ENCODE measurements at regions not wholly inside any gene's neighbourhood (a gene's known extent, or its start where the extent isn't known, plus 50 kb on each side); places are given as distances from the start of the nearest gene placed in this dataset.

DNA sequence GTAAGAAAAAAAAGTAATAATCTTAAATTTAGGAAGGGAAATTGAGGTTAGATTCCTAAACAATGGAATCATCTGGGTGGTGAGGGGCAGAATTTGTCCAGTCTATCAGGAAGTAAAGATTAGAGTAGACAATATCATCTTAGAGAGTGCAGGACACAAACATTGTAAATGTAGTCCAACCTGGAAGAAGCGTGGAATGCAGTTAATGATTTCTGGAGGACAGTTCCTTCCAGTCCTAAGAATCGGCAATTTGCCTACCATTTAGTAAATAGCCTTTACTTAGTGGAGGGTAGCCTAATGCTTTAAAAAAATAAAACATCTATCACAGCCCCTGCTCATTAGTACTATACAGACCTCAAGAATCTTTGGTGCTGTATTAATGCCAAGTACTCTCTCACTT is 147.5 kb upstream of the TTC29 start:
- H3K27ac ChIP-seq: no peak overlapping the region
- H3K9me3 ChIP-seq: no peaks in the 10 kb centered on the region
- no peaks in the 10 kb centered on the region for H3K36me3 ChIP-seq
- no peak for TF ChIP-seq POLR2A (IDR thresholded peaks at IDR 0.05)
- TF ChIP-seq, protein P1, sequence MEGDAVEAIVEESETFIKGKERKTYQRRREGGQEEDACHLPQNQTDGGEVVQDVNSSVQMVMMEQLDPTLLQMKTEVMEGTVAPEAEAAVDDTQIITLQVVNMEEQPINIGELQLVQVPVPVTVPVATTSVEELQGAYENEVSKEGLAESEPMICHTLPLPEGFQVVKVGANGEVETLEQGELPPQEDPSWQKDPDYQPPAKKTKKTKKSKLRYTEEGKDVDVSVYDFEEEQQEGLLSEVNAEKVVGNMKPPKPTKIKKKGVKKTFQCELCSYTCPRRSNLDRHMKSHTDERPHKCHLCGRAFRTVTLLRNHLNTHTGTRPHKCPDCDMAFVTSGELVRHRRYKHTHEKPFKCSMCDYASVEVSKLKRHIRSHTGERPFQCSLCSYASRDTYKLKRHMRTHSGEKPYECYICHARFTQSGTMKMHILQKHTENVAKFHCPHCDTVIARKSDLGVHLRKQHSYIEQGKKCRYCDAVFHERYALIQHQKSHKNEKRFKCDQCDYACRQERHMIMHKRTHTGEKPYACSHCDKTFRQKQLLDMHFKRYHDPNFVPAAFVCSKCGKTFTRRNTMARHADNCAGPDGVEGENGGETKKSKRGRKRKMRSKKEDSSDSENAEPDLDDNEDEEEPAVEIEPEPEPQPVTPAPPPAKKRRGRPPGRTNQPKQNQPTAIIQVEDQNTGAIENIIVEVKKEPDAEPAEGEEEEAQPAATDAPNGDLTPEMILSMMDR (IDR thresholded peaks at IDR 0.05): no peak
- no peak overlapping the region for H3K4me3 ChIP-seq
- DNase-seq: no peak
- no peaks in the 10 kb centered on the region for H3K4me1 ChIP-seq
- no peaks in the 10 kb centered on the region for H3K27me3 ChIP-seq

DNA sequence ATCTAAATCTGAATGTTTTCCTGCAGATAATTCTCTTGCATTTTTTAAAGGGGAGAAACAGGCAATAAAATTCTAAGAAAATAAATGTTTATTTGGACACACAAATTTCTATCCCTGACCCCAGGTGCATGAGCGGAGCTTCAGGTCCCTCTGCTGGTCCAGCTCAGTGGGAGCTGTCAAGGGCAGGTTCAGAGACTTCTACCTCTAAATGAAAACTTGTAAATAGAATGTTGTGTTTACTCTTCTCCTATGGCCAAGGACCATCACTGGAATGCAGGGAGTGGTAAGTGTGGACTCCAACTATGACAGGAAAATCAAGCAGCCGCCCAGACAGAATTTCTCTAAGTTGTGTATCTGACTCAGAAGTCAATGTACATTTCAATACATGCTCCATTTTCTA is 148.6 kb upstream of the TTC29 start:
- no peak for TF ChIP-seq POLR2A (IDR thresholded peaks at IDR 0.05)
- TF ChIP-seq, protein P1 (IDR thresholded peaks at IDR 0.05): no peak
- DNase-seq: no peak
- H3K27ac ChIP-seq: no peak overlapping the region
- no peaks in the 10 kb centered on the region for H3K9me3 ChIP-seq
- H3K27me3 ChIP-seq: no peaks in the 10 kb centered on the region
- H3K36me3 ChIP-seq: no peaks in the 10 kb centered on the region
- no peak overlapping the region for H3K4me3 ChIP-seq
- no peaks in the 10 kb centered on the region for H3K4me1 ChIP-seq

GRCh38 chr4:147096667-147097604 is 151.3 kb upstream of the TTC29 start:
- no peak for DNase-seq
- TF ChIP-seq, protein P1 (IDR thresholded peaks at IDR 0.05): peak; percentile 28 to 83 (median 76)
- TF ChIP-seq POLR2A (IDR thresholded peaks at IDR 0.05): no peak
- Histone ChIP-seq H3K27me3 (no peaks in the 10 kb centered on the region), H3K27ac (no peak overlapping the region), H3K36me3 (no peaks in the 10 kb centered on the region), H3K4me3 (no peak overlapping the region), H3K4me1 (no peaks in the 10 kb centered on the region), H3K9me3 (no peaks in the 10 kb centered on the region)

DNA sequence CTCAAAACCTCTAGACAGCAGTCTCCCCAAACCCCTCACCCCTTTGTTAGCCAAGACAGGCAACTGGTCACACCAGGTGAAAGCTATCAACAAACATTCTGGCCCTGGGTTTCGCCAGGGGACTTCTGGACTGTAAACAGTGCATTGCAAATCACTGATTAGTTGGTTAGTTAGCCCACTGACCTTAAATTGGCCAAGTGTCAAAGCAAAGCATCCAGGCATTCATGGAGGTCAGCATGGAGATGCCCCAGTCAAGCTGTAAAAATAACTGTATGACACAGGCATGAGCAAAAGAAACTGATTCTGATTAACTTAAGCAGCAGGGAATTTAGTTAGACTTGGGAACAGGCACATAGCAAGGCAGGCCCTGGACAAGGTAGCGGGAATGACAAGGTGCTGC is 156.0 kb upstream of the TTC29 start:
- DNase-seq: no peak
- Histone ChIP-seq H3K4me1 (no peaks in the 10 kb centered on the region), H3K9me3 (no peaks in the 10 kb centered on the region), H3K36me3 (no peaks in the 10 kb centered on the region), H3K27me3 (no peaks in the 10 kb centered on the region), H3K27ac (no peak overlapping the region), H3K4me3 (no peak overlapping the region)
- no peak for TF ChIP-seq POLR2A (IDR thresholded peaks at IDR 0.05)
- TF ChIP-seq, protein P1 (IDR thresholded peaks at IDR 0.05): no peak

- H3K9me3 ChIP-seq: no peaks in the 10 kb centered on the region
- no peak overlapping the region for H3K4me3 ChIP-seq
- TF ChIP-seq, protein P1 (IDR thresholded peaks at IDR 0.05): no peak
- TF ChIP-seq POLR2A (IDR thresholded peaks at IDR 0.05): no peak
- no peak overlapping the region for H3K27ac ChIP-seq
- H3K36me3 ChIP-seq: no peaks in the 10 kb centered on the region
- no peaks in the 10 kb centered on the region for H3K4me1 ChIP-seq
- no peaks in the 10 kb centered on the region for H3K27me3 ChIP-seq
- no peak for DNase-seq
Measured at GRCh38 chr4:147102596-147102995, 156.9 kb upstream of the TTC29 start.

All from Peyer's patch (tissue), 4 donors.